Parathyroid adenoma (tissue), 2 donors: ENCODE measurements at regions not wholly inside any gene's neighbourhood (a gene's known extent, or its start where the extent isn't known, plus 50 kb on each side); places are given as distances from the start of the nearest gene placed in this dataset.

Source experiments
- H2AFZ ChIP-seq: fragments of 300-600 bp; sonication (generic); one replicate; pipeline ENCODE4 v1.7.0; 2017; ENCODE audit warnings: antibody characterized with exemption, mild to moderate bottlenecking
- H3K27ac ChIP-seq: fragments of 300-600 bp; sonication (generic); one replicate; pipeline ENCODE4 v1.7.0; 2017
- H3K27me3 ChIP-seq: fragments of 300-600 bp; sonication (generic); one replicate; pipeline ENCODE4 v1.7.0; 2017; ENCODE audit warnings: low read length; ENCODE audit not compliant: control insufficient read depth, insufficient read depth
- H3K36me3 ChIP-seq: fragments of 300-600 bp; sonication (generic); one replicate; pipeline ENCODE4 v1.7.0; 2017; ENCODE audit warnings: low read length; ENCODE audit not compliant: control insufficient read depth, insufficient read depth
- H3K4me1 ChIP-seq: fragments of 300-600 bp; sonication (generic); one replicate; pipeline ENCODE4 v1.7.0; 2017; ENCODE audit warnings: control low read depth
- H3K4me2 ChIP-seq: fragments of 300-600 bp; sonication (generic); one replicate; pipeline ENCODE4 v1.7.0; 2017; ENCODE audit warnings: low read length
- H3K4me3 ChIP-seq: fragments of 300-600 bp; sonication (generic); one replicate; pipeline ENCODE4 v1.7.0; 2017; ENCODE audit warnings: low read depth, low read length
- H3K79me2 ChIP-seq: fragments of 300-600 bp; sonication (generic); one replicate; pipeline ENCODE4 v1.7.0; 2017; ENCODE audit warnings: control low read depth
- H3K9ac ChIP-seq: fragments of 300-600 bp; sonication (generic); one replicate; pipeline ENCODE4 v1.7.0; 2017; ENCODE audit warnings: mild to moderate bottlenecking
- H3K9me3 ChIP-seq: fragments of 300-600 bp; sonication (generic); one replicate; pipeline ENCODE4 v1.7.0; 2017; ENCODE audit warnings: low read length; ENCODE audit not compliant: control insufficient read depth
- CTCF ChIP-seq: fragments of 300-600 bp; sonication (generic); IDR thresholded peaks from one replicate; pipeline ENCODE4 v1.7.0; 2017; ENCODE audit warnings: antibody characterized with exemption, mild to moderate bottlenecking
- donor health status: primary hyperparathyroidism.

GRCh38 chr13:23007426-23007825, 173.4 kb upstream of the SGCG start:
- no peak overlapping the region for H3K4me2 ChIP-seq
- no peak for TF ChIP-seq CTCF

GRCh38 chr13:23018143-23018542, 162.6 kb upstream of the SGCG start:
- Histone ChIP-seq H3K4me2 (no peak overlapping the region), H3K79me2 (no peaks in the 10 kb centered on the region), H3K9ac (no peak overlapping the region), H3K4me1 (no peaks in the 10 kb centered on the region), H2AFZ (no peak overlapping the region), H3K9me3 (no peaks in the 10 kb centered on the region), H3K27ac (no peak overlapping the region), H3K36me3 (no peaks in the 10 kb centered on the region), H3K4me3 (no peak overlapping the region), H3K27me3 (no peaks in the 10 kb centered on the region)
- TF ChIP-seq CTCF: no peak

More at GRCh38 chr13:23007426-23007825, 173.4 kb upstream of the SGCG start:
- no peak overlapping the region for H3K27ac ChIP-seq
- no peak overlapping the region for H3K4me3 ChIP-seq
- no peak overlapping the region for H3K9ac ChIP-seq
- H2AFZ ChIP-seq: no peak overlapping the region
- H3K79me2 ChIP-seq: no peaks in the 10 kb centered on the region
- no peaks in the 10 kb centered on the region for H3K4me1 ChIP-seq
- no peaks in the 10 kb centered on the region for H3K9me3 ChIP-seq
- no peaks in the 10 kb centered on the region for H3K27me3 ChIP-seq
- H3K36me3 ChIP-seq: no peaks in the 10 kb centered on the region

- TF ChIP-seq CTCF: peak; percentile 62
Observed at GRCh38 chr13:23020246-23020843, 160.4 kb upstream of the SGCG start.

GRCh38 chr13:23021906-23022305, 158.9 kb upstream of the SGCG start:
- H3K4me1 ChIP-seq: no peaks in the 10 kb centered on the region
- H3K36me3 ChIP-seq: no peaks in the 10 kb centered on the region
- no peaks in the 10 kb centered on the region for H3K79me2 ChIP-seq
- no peak overlapping the region for H3K4me2 ChIP-seq
- no peaks in the 10 kb centered on the region for H3K27me3 ChIP-seq
- H3K9me3 ChIP-seq: no peaks in the 10 kb centered on the region
- TF ChIP-seq CTCF: no peak
- H3K4me3 ChIP-seq: no peak overlapping the region
- no peak overlapping the region for H3K9ac ChIP-seq
- H3K27ac ChIP-seq: no peak overlapping the region
- no peak overlapping the region for H2AFZ ChIP-seq

More at GRCh38 chr13:23020246-23020843, 160.4 kb upstream of the SGCG start:
- H3K9ac ChIP-seq: no peak overlapping the region
- H3K4me1 ChIP-seq: no peaks in the 10 kb centered on the region
- H3K36me3 ChIP-seq: no peaks in the 10 kb centered on the region
- H3K4me3 ChIP-seq: no peak overlapping the region
- no peaks in the 10 kb centered on the region for H3K27me3 ChIP-seq
- no peak overlapping the region for H3K27ac ChIP-seq
- no peaks in the 10 kb centered on the region for H3K9me3 ChIP-seq
- no peak overlapping the region for H3K4me2 ChIP-seq
- no peaks in the 10 kb centered on the region for H3K79me2 ChIP-seq
- H2AFZ ChIP-seq: no peak overlapping the region

GRCh38 chr13:23022704-23023103, 158.1 kb upstream of the SGCG start:
- no peak overlapping the region for H2AFZ ChIP-seq
- H3K79me2 ChIP-seq: no peaks in the 10 kb centered on the region
- no peaks in the 10 kb centered on the region for H3K4me1 ChIP-seq
- no peak overlapping the region for H3K4me2 ChIP-seq
- H3K4me3 ChIP-seq: no peak overlapping the region
- no peak overlapping the region for H3K27ac ChIP-seq
- H3K36me3 ChIP-seq: no peaks in the 10 kb centered on the region
- TF ChIP-seq CTCF: no peak
- H3K9me3 ChIP-seq: no peaks in the 10 kb centered on the region
- no peaks in the 10 kb centered on the region for H3K27me3 ChIP-seq
- H3K9ac ChIP-seq: no peak overlapping the region
